22Rv1 (cell line): ENCODE measurements at regions not wholly inside any gene's neighbourhood (a gene's known extent, or its start where the extent isn't known, plus 50 kb on each side); places are given as distances from the start of the nearest gene placed in this dataset.

Source experiments
- H3K27ac ChIP-seq: fragments of 450-650 bp; 2 replicates; pipeline ENCODE4 v1.5.1; 2017
- ZFX ChIP-seq: fragments of 450-650 bp; IDR thresholded peaks from 2 replicates; pipeline ENCODE4 v1.6.1; 2017; ENCODE audit warnings: antibody characterized with exemption, borderline replicate concordance
- TF ChIP-seq, protein P1 (sequence below): fragments of 450-650 bp; IDR thresholded peaks from 2 replicates; pipeline ENCODE4 v1.5.1; 2017; ENCODE audit warnings: mild to moderate bottlenecking

DNA sequence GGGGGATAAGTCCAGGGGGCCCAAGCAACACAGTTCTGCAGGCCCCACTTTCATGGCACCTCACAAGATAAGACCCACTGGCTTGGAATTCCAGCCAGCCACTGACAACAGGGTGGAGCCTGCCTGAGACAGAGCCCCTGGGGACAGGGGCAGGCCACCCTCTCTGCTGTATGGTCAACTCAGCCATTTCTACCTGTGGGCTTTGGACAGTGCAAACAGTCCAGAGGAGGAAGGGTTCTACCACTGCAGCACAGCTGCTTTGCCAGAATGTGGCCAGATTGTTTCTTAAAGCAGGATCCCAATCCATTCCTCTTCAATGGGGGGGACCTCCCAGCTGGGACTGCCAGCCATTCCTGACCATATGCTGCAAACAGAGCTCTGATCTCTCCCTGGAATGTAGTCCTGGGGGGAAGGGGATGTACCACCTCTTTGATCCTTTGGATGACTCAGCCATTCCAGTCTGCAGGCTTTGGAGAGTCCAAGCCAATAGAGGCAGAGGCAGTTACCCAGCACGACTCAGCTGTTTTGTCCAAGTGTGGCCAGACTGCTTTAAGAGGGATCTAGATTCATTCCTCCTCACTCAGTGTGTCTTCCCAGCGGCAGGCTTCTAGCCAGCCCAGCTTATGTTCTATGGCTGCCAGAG, 842.2 kb downstream of the EPHA7 start:
- TF ChIP-seq, protein P1, sequence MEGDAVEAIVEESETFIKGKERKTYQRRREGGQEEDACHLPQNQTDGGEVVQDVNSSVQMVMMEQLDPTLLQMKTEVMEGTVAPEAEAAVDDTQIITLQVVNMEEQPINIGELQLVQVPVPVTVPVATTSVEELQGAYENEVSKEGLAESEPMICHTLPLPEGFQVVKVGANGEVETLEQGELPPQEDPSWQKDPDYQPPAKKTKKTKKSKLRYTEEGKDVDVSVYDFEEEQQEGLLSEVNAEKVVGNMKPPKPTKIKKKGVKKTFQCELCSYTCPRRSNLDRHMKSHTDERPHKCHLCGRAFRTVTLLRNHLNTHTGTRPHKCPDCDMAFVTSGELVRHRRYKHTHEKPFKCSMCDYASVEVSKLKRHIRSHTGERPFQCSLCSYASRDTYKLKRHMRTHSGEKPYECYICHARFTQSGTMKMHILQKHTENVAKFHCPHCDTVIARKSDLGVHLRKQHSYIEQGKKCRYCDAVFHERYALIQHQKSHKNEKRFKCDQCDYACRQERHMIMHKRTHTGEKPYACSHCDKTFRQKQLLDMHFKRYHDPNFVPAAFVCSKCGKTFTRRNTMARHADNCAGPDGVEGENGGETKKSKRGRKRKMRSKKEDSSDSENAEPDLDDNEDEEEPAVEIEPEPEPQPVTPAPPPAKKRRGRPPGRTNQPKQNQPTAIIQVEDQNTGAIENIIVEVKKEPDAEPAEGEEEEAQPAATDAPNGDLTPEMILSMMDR = no peak
- TF ChIP-seq ZFX = no peak
- H3K27ac ChIP-seq = no peak overlapping the region

DNA sequence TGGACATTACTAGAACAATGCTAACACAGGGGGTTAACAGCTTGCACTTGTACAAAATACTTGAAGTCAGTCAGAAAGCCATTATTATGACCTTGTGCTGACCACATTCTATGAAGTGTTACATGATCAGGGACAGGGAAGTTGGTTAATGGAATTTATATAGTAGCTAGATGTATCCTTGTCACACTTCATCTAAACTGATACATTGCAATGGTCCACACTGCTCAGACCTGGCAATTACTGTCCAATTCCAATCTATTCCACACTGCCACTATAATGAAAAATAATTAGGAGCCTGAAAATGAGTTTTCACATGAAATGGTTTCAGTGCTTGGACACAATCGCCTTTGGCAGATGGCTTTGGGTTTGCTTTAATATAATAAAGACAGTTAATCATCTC, 850.8 kb downstream of the EPHA7 start:
- no peak for TF ChIP-seq ZFX
- TF ChIP-seq, protein P1 = no peak
- no peak overlapping the region for H3K27ac ChIP-seq

DNA sequence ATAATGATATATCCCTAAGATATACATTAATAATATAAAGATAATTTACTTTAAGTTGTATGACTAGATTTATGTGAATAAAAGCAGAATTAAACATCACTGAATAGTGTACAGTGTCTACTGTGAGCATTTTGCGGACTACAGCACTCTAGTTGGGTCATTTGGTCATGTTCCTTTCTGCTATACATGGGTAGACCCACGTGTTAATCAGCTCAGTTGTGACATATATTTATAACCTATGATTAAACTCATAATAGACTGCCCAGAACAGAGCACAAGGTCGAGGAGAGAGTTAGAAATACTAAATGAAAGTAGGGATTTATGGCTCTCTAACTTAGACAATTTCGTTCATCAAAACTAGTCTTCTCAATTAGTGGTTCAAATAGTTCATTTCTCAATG, 852.7 kb downstream of the EPHA7 start:
- no peak overlapping the region for H3K27ac ChIP-seq
- TF ChIP-seq, protein P1 = no peak
- TF ChIP-seq ZFX = no peak

DNA sequence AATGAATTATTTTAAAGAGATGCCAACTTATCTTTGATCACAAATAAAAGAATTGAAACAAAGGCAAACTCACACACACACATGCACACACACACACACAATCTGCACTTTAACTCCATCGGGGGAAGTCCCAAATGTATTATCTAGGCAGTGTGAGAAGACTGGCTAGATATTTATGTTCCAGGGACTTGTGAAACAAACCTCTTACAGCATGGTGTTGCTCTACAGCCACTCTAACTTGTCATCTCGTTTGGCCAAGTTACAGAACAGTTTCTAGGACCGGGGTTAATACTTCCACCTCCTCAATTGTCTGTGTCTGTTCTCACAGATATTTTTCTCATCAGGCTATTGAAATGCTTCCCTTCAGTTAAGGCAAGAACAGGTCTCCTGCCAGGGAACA, 855.0 kb downstream of the EPHA7 start:
- no peak overlapping the region for H3K27ac ChIP-seq
- TF ChIP-seq ZFX = no peak
- TF ChIP-seq, protein P1 = no peak

DNA sequence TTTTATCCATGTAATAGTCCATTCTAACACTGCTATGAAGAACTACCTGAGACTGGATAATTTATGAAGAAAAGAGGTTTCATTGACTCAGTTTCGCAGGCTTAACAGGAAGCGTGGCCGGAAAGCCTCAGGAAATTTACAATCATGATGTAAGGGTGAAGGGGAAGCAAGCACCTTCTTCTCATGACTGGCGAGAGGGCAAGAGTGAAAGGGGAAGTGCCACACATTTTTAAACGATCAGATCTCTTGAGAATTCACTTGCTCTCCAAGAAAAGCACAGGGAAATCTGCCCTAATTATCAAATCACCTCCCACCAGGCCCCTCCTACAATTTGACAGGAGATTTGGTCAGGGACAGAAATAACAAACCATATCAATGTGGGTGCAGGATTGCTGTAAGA, 859.7 kb downstream of the EPHA7 start:
- TF ChIP-seq, protein P1 = no peak
- no peak for TF ChIP-seq ZFX
- no peak overlapping the region for H3K27ac ChIP-seq

DNA sequence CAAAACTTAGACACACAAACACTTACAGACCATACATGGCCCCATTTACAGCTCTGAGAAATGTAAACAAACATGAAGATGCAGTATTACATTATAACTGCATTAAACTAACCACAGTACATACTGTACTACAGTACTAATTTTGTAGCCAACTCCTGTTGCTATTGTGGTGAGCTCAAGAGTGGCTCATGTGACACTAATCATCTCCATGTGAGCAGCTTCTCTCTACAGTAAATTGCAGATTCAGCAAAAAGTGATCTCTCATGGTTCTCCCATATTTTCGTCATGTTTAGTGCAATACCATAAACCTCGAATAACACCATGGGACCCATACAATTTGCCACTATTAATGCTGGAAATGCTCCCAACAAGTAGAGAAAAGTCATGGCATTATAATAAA, 860.4 kb downstream of the EPHA7 start:
- no peak overlapping the region for H3K27ac ChIP-seq
- TF ChIP-seq, protein P1 = no peak

DNA sequence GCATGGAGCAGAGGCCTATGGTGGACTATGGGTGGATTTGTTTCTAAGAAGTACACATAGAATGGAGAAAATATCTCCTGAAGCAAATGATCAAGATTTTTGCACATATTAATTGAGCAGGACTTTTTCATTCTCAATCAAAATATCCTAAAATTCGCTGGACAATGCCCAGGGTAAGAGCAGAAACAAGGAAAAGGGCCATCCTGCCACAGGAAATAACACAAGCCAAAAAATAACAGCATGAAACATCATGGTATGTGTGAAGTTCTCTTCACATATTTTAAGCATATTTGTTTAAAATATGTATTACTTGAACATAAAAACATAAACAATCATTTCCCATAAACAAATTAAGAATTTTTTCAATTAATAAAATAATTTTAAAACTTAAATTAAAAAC, 868.9 kb downstream of the EPHA7 start:
- H3K27ac ChIP-seq = no peak overlapping the region
- TF ChIP-seq ZFX = no peak
- TF ChIP-seq, protein P1 = no peak
